K562 (cell line): ENCODE measurements at regions not wholly inside any gene's neighbourhood (a gene's known extent, or its start where the extent isn't known, plus 50 kb on each side); places are given as distances from the start of the nearest gene placed in this dataset.

Source experiments
- ASH1L ChIP-seq: fragments of 450-650 bp; IDR thresholded peaks from 2 replicates; pipeline ENCODE4 v1.6.1; 2018; ENCODE audit warnings: borderline replicate concordance, mild to moderate bottlenecking, low read depth; ENCODE audit not compliant: partially characterized antibody
- BCL6 ChIP-seq: fragments of 250-450 bp; sonication (Bioruptor Pico); IDR thresholded peaks from 2 replicates; pipeline ENCODE4 v1.4.0; 2020
- CBX8 ChIP-seq: fragments of 200-600 bp; sonication (generic); IDR thresholded peaks from 2 replicates; pipeline ENCODE4 v1.6.1; 2012; ENCODE audit warnings: borderline replicate concordance, mixed run types, low read depth, mild to moderate bottlenecking, moderate library complexity, mixed read lengths, low read length, control low read depth, inconsistent platforms; ENCODE audit not compliant: poor library complexity, severe bottlenecking; ENCODE audit errors: extremely low read depth
- DIDO1 ChIP-seq: fragments of 450-650 bp; IDR thresholded peaks from 2 replicates; pipeline ENCODE4 v1.6.1; 2016; ENCODE audit warnings: low read depth, missing biosample characterization, missing genetic modification characterization
- EP300 ChIP-seq: IDR thresholded peaks from 2 replicates; pipeline ENCODE4 v1.6.1; 2012; ENCODE audit warnings: low read length, improper control_type of control experiment
- ETV6 ChIP-seq, 3 experiments: fragments of 150-350 bp in 1 of 3; sonication (generic) in 1 of 3; formaldehyde crosslinking in 1 of 3; IDR thresholded peaks; 2 replicates each; pipeline versions ENCODE4 v1.6.1 to v1.8.0; 2014 to 2022; ENCODE audit warnings: borderline replicate concordance in 2 of 3, low read depth in 2 of 3, antibody characterized with exemption in 1 of 3, low read length in 1 of 3, mild to moderate bottlenecking in 1 of 3, missing genetic modification reagents in 1 of 3
- FOXA3 ChIP-seq, 2 experiments: fragments of 450-650 bp in 1 of 2; sonication (generic) in 1 of 2; formaldehyde crosslinking; IDR thresholded peaks in 1 of 2; conservative IDR thresholded peaks in 1 of 2; 2 replicates each; pipeline versions ENCODE4 v1.4.0 to v1.8.0; 2020 to 2022; ENCODE audit warnings: mild to moderate bottlenecking in 2 of 2, missing genetic modification reagents in 1 of 2
- HNRNPH1 ChIP-seq: fragments of 200-400 bp; formaldehyde crosslinking; optimal IDR thresholded peaks from 2 replicates; pipeline ENCODE3; 2017; ENCODE audit warnings: low read depth, mild to moderate bottlenecking, low read length, moderate library complexity
- JUN ChIP-seq, 2 experiments: sonication (generic) in 1 of 2; formaldehyde crosslinking in 1 of 2; IDR thresholded peaks; 2 replicates each; pipeline versions ENCODE4 v1.6.1 to v1.8.0; 2012 to 2022; ENCODE audit warnings: borderline replicate concordance in 2 of 2, mild to moderate bottlenecking in 2 of 2, improper control_type of control experiment in 1 of 2, low read depth in 1 of 2, low read length in 1 of 2, missing genetic modification reagents in 1 of 2
- JUND ChIP-seq, 2 experiments: IDR thresholded peaks; 2 replicates in 1 of 2; 3 replicates in 1 of 2; pipeline ENCODE4 v1.6.1; 2011; ENCODE audit warnings: borderline replicate concordance in 2 of 2, low read depth in 2 of 2, low read length in 2 of 2, improper control_type of control experiment in 1 of 2, missing biosample characterization in 1 of 2, missing genetic modification characterization in 1 of 2, missing genetic modification reagents in 1 of 2
- MCM3 ChIP-seq: fragments of 450-650 bp; IDR thresholded peaks from 2 replicates; pipeline ENCODE4 v1.6.1; 2016
- MTA2 ChIP-seq: fragments of 450-650 bp; IDR thresholded peaks from 2 replicates; pipeline ENCODE4 v1.6.1; 2016; ENCODE audit warnings: low read depth
- PCBP1 ChIP-seq: fragments of 200-400 bp; formaldehyde crosslinking; IDR thresholded peaks from 2 replicates; pipeline ENCODE4 v1.6.1; 2018; ENCODE audit warnings: mild to moderate bottlenecking, low read depth, low read length; ENCODE audit not compliant: poor library complexity, severe bottlenecking
- PHB2 ChIP-seq: fragments of 450-650 bp; IDR thresholded peaks from 2 replicates; pipeline ENCODE4 v1.6.1; 2017; ENCODE audit warnings: low read depth
- PHF20 ChIP-seq: fragments of 450-650 bp; IDR thresholded peaks from 2 replicates; pipeline ENCODE4 v1.6.1; 2018; ENCODE audit not compliant: partially characterized antibody
- POLR3A ChIP-seq: IDR thresholded peaks from 2 replicates; pipeline ENCODE4 v1.6.1; 2011; ENCODE audit warnings: borderline replicate concordance, mild to moderate bottlenecking, moderate library complexity; ENCODE audit not compliant: insufficient read length, insufficient read depth; ENCODE audit errors: extremely low read depth
- PYGO2 ChIP-seq: fragments of 450-650 bp; IDR thresholded peaks from 2 replicates; pipeline ENCODE4 v1.6.1; 2016; ENCODE audit warnings: mild to moderate bottlenecking, missing genetic modification characterization, moderate library complexity, missing compliant biosample characterization
- SLC30A9 ChIP-seq: fragments of 250-450 bp; sonication (Bioruptor Pico); IDR thresholded peaks from 2 replicates; pipeline ENCODE4 v1.8.0; 2022; ENCODE audit warnings: mild to moderate bottlenecking, moderate library complexity
- SRSF1 ChIP-seq: fragments of 200-400 bp; formaldehyde crosslinking; IDR thresholded peaks from 2 replicates; pipeline ENCODE4 v1.6.1; 2017; ENCODE audit warnings: mild to moderate bottlenecking, low read depth, low read length, moderate library complexity
- STAT5A ChIP-seq: IDR thresholded peaks from 2 replicates; pipeline ENCODE4 v1.6.1; 2012; ENCODE audit warnings: low read length, inconsistent platforms, borderline replicate concordance
- YY1 ChIP-seq, 3 experiments: IDR thresholded peaks; 2 replicates each; pipeline ENCODE4 v1.6.1; 2011; ENCODE audit warnings: low read length in 2 of 3, mild to moderate bottlenecking in 2 of 3, moderate library complexity in 2 of 3, borderline replicate concordance in 1 of 3, control low read depth in 1 of 3, low read depth in 1 of 3; ENCODE audit not compliant: insufficient read depth in 3 of 3, insufficient replicate concordance in 2 of 3, control insufficient read depth in 1 of 3, insufficient read length in 1 of 3; ENCODE audit errors: extremely low read depth in 1 of 3
- ZNF282 ChIP-seq: sonication (generic); formaldehyde crosslinking; IDR thresholded peaks from 2 replicates; pipeline ENCODE4 v1.8.1; 2023; ENCODE audit warnings: missing genetic modification reagents
- ZNF584 ChIP-seq: fragments of 200-800 bp; sonication (Bioruptor generic); IDR thresholded peaks from 2 replicates; pipeline ENCODE4 v1.6.1; 2016; ENCODE audit warnings: low read depth, mild to moderate bottlenecking, missing genetic modification characterization, missing compliant biosample characterization
- ZNF785 ChIP-seq: fragments of 250-450 bp; sonication (Bioruptor Pico); IDR thresholded peaks from 2 replicates; pipeline ENCODE4 v1.4.0; 2020; ENCODE audit warnings: mild to moderate bottlenecking
- ZNF79 ChIP-seq: fragments of 250-450 bp; sonication (Bioruptor Pico); IDR thresholded peaks from 2 replicates; pipeline ENCODE4 v1.4.0; 2020; ENCODE audit warnings: low read depth, mild to moderate bottlenecking, moderate library complexity
- ZZZ3 ChIP-seq: fragments of 450-650 bp; IDR thresholded peaks from 2 replicates; pipeline ENCODE4 v1.6.1; 2016; ENCODE audit warnings: antibody characterized with exemption, mild to moderate bottlenecking, moderate library complexity
- TF ChIP-seq, protein P1 (sequence below): fragments of 250-450 bp; sonication (Bioruptor Pico); IDR thresholded peaks from 2 replicates; pipeline ENCODE4 v1.8.0; 2021; ENCODE audit warnings: moderate library complexity, mild to moderate bottlenecking, inconsistent platforms

GRCh38 chr16:79845734-79846135, 245.2 kb upstream of the MAF start (continued):
- TF ChIP-seq BCL6 (CRISPR knock-in tag), result no peak; the same call in 1 of the 2 replicates
- TF ChIP-seq ASH1L, result peak; percentile 74
- TF ChIP-seq SLC30A9 (CRISPR knock-in tag), result no peak
- TF ChIP-seq DIDO1 (tag), result no peak
- TF ChIP-seq MTA2, result peak; percentile 5; the same call in 1 of the 2 replicates
- TF ChIP-seq ZNF584 (CRISPR knock-in tag), result no peak
- TF ChIP-seq PYGO2 (tag), result no peak
- no peak for TF ChIP-seq FOXA3 (CRISPR knock-in tag; conservative IDR thresholded peaks at IDR 0.05 in 1 of 2, IDR thresholded peaks at IDR 0.05 in 1 of 2)
- TF ChIP-seq, protein P1, sequence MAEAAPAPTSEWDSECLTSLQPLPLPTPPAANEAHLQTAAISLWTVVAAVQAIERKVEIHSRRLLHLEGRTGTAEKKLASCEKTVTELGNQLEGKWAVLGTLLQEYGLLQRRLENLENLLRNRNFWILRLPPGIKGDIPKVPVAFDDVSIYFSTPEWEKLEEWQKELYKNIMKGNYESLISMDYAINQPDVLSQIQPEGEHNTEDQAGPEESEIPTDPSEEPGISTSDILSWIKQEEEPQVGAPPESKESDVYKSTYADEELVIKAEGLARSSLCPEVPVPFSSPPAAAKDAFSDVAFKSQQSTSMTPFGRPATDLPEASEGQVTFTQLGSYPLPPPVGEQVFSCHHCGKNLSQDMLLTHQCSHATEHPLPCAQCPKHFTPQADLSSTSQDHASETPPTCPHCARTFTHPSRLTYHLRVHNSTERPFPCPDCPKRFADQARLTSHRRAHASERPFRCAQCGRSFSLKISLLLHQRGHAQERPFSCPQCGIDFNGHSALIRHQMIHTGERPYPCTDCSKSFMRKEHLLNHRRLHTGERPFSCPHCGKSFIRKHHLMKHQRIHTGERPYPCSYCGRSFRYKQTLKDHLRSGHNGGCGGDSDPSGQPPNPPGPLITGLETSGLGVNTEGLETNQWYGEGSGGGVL (CRISPR knock-in tag), result no peak
- peak; percentile 82 for TF ChIP-seq JUND (IDR thresholded peaks at IDR 0.05; ENCODE audit: borderline replicate concordance, low read depth, low read length)
- TF ChIP-seq JUND (tag; IDR thresholded peaks at IDR 0.05; ENCODE audit: borderline replicate concordance, low read depth, low read length), result peak; percentile 78; the same call in 1 of the 3 replicates
- TF ChIP-seq ZNF79 (CRISPR knock-in tag), result no peak
- TF ChIP-seq HNRNPH1, result no peak
- no peak for TF ChIP-seq ZNF785 (CRISPR knock-in tag)
- no peak for TF ChIP-seq PCBP1
- no peak for TF ChIP-seq EP300
- TF ChIP-seq CBX8, result no peak
- TF ChIP-seq MCM3, result no peak
- TF ChIP-seq SRSF1, result no peak
- peak; percentile 79 for TF ChIP-seq JUN (IDR thresholded peaks at IDR 0.05; ENCODE audit: borderline replicate concordance, low read depth, low read length)
- no peak for TF ChIP-seq JUN (CRISPR knock-in tag; IDR thresholded peaks at IDR 0.05; ENCODE audit: borderline replicate concordance)
- TF ChIP-seq PHF20, result no peak
- TF ChIP-seq YY1 (IDR thresholded peaks at IDR 0.05; ENCODE audit: borderline replicate concordance in 1 of 3, control insufficient read depth in 1 of 3, extremely low read depth in 1 of 3, insufficient read depth in 3 of 3, insufficient read length in 1 of 3, insufficient replicate concordance in 2 of 3, low read depth in 1 of 3, low read length in 2 of 3), result peak in 1 of 3 experiments; percentile 28
- no peak for TF ChIP-seq ZNF282 (CRISPR knock-in tag)
- TF ChIP-seq ETV6 (IDR thresholded peaks at IDR 0.05; ENCODE audit: borderline replicate concordance in 1 of 2, low read depth in 2 of 2, low read length in 1 of 2), result no peak
- no peak for TF ChIP-seq ETV6 (CRISPR knock-in tag; IDR thresholded peaks at IDR 0.05; ENCODE audit: borderline replicate concordance)
- no peak for TF ChIP-seq PHB2
- 0 out of 2 replicates have a peak, but pooled peaks have one; percentile 12 for TF ChIP-seq ZZZ3
- no peak for TF ChIP-seq POLR3A
- no peak for TF ChIP-seq STAT5A
